ENCODE measurements at regions not wholly inside any gene's neighbourhood (a gene's known extent, or its start where the extent isn't known, plus 50 kb on each side); places are given as distances from the start of the nearest gene placed in this dataset.
"Not testable (repeated sequence)": the region's sequence is repeated elsewhere in the genome, so short reads cannot be mapped to it uniquely, and the experiment has no call there.

GRCh38 chr1:194058268-194058667, 871.9 kb upstream of the B3GALT2 start:
- DNase-seq (ENCODE audit: low read depth in 2 of 3, low spot score in 2 of 3), result not testable (repeated sequence)

- no peak for DNase-seq (ENCODE audit: low read depth in 2 of 3, low spot score in 2 of 3)
Measured at GRCh38 chr1:194056169-194056568, 869.8 kb upstream of the B3GALT2 start.

- no peak for DNase-seq (ENCODE audit: low read depth in 2 of 3, low spot score in 2 of 3)
Measured at GRCh38 chr1:194055536-194055935, 869.1 kb upstream of the B3GALT2 start.

GRCh38 chr1:194052514-194053338, 866.3 kb upstream of the B3GALT2 start:
- DNase-seq (ENCODE audit: low read depth in 2 of 3, low spot score in 2 of 3), result no peak

- no peak for DNase-seq (ENCODE audit: low read depth in 2 of 3, low spot score in 2 of 3)
Measured at GRCh38 chr1:194047921-194048320, 861.5 kb upstream of the B3GALT2 start.

GRCh38 chr1:194047206-194047605, 860.8 kb upstream of the B3GALT2 start:
- no peak for DNase-seq (ENCODE audit: low read depth in 2 of 3, low spot score in 2 of 3)

GRCh38 chr1:194045416-194045815, 859.0 kb upstream of the B3GALT2 start:
- DNase-seq (ENCODE audit: low read depth in 2 of 3, low spot score in 2 of 3), result no peak

GRCh38 chr1:194044892-194045291, 858.5 kb upstream of the B3GALT2 start:
- DNase-seq (ENCODE audit: low read depth in 2 of 3, low spot score in 2 of 3), result no peak

GRCh38 chr1:194043984-194044755, 857.8 kb upstream of the B3GALT2 start:
- DNase-seq (ENCODE audit: low read depth in 2 of 3, low spot score in 2 of 3), result no peak

GRCh38 chr1:194042736-194043135, 856.3 kb upstream of the B3GALT2 start:
- no peak for DNase-seq (ENCODE audit: low read depth in 2 of 3, low spot score in 2 of 3)

- DNase-seq (ENCODE audit: low read depth in 2 of 3, low spot score in 2 of 3), result no peak
Measured at GRCh38 chr1:194040496-194040895, 854.1 kb upstream of the B3GALT2 start.

- no peak for DNase-seq (ENCODE audit: low read depth in 2 of 3, low spot score in 2 of 3)
Measured at GRCh38 chr1:194039578-194039977, 853.2 kb upstream of the B3GALT2 start.

GRCh38 chr1:194033646-194034045, 847.2 kb upstream of the B3GALT2 start:
- DNase-seq (ENCODE audit: low read depth in 2 of 3, low spot score in 2 of 3), result no peak

- no peak for DNase-seq (ENCODE audit: low read depth in 2 of 3, low spot score in 2 of 3)
Measured at GRCh38 chr1:194028002-194028401, 841.6 kb upstream of the B3GALT2 start.

GRCh38 chr1:194026422-194026821, 840.0 kb upstream of the B3GALT2 start:
- DNase-seq (ENCODE audit: low read depth in 2 of 3, low spot score in 2 of 3), result no peak

GRCh38 chr1:194024659-194025058, 838.2 kb upstream of the B3GALT2 start:
- no peak for DNase-seq (ENCODE audit: low read depth in 2 of 3, low spot score in 2 of 3)

GRCh38 chr1:194014014-194014413, 827.6 kb upstream of the B3GALT2 start:
- no peak for DNase-seq (ENCODE audit: low read depth in 2 of 3, low spot score in 2 of 3)

- DNase-seq (ENCODE audit: low read depth in 2 of 3, low spot score in 2 of 3), result no peak
Measured at GRCh38 chr1:194013561-194013960, 827.1 kb upstream of the B3GALT2 start.

- no peak for DNase-seq (ENCODE audit: low read depth in 2 of 3, low spot score in 2 of 3)
Measured at GRCh38 chr1:194004146-194004545, 817.7 kb upstream of the B3GALT2 start.

- DNase-seq (ENCODE audit: low read depth in 2 of 3, low spot score in 2 of 3), result not testable (repeated sequence)
Measured at GRCh38 chr1:194001726-194002350, 815.4 kb upstream of the B3GALT2 start.

GRCh38 chr1:193988885-193989284, 802.5 kb upstream of the B3GALT2 start:
- DNase-seq (ENCODE audit: low read depth in 2 of 3, low spot score in 2 of 3), result no peak

GRCh38 chr1:193979219-193979618, 792.8 kb upstream of the B3GALT2 start:
- no peak for DNase-seq (ENCODE audit: low read depth in 2 of 3, low spot score in 2 of 3)

Data from activated CD8-positive, alpha-beta memory T cell treated with anti-CD3 and anti-CD28 coated beads for 48 hours (primary cell).